HCT116 (cell line): ENCODE measurements at regions not wholly inside any gene's neighbourhood (a gene's known extent, or its start where the extent isn't known, plus 50 kb on each side); places are given as distances from the start of the nearest gene placed in this dataset.

Experiments used
- EZH2 ChIP-seq: fragments of 200-600 bp; sonication (generic); IDR thresholded peaks from 2 replicates; pipeline ENCODE4 v1.6.1; 2017; ENCODE audit warnings: antibody characterized with exemption, mixed run types
- POLR2A ChIP-seq: IDR thresholded peaks from 2 replicates; pipeline ENCODE4 v1.7.0; 2011; ENCODE audit warnings: borderline replicate concordance; ENCODE audit not compliant: insufficient read depth, insufficient read length; ENCODE audit errors: extremely low read depth
- POLR2AphosphoS5 ChIP-seq: IDR thresholded peaks from 2 replicates; pipeline ENCODE4 v1.6.1; 2011; ENCODE audit warnings: mild to moderate bottlenecking, low read depth, low read length, moderate library complexity
- TF ChIP-seq, protein P1 (sequence below): IDR thresholded peaks from 2 replicates; pipeline ENCODE4 v1.6.1; 2012; ENCODE audit warnings: low read depth
- TF ChIP-seq, protein P2 (sequence below), 3 experiments: fragments of 200-600 bp in 1 of 3; sonication (generic) in 1 of 3; IDR thresholded peaks in 2 of 3; conservative IDR thresholded peaks in 1 of 3; 2 replicates each; pipeline ENCODE4 v1.5.1; 2012 to 2017; ENCODE audit warnings: low read depth in 2 of 3, low read length in 2 of 3, antibody characterized with exemption in 1 of 3, borderline replicate concordance in 1 of 3, control low read depth in 1 of 3, mild to moderate bottlenecking in 1 of 3, mixed read lengths in 1 of 3, mixed run types in 1 of 3, moderate library complexity in 1 of 3; ENCODE audit not compliant: insufficient read depth in 1 of 3

DNA sequence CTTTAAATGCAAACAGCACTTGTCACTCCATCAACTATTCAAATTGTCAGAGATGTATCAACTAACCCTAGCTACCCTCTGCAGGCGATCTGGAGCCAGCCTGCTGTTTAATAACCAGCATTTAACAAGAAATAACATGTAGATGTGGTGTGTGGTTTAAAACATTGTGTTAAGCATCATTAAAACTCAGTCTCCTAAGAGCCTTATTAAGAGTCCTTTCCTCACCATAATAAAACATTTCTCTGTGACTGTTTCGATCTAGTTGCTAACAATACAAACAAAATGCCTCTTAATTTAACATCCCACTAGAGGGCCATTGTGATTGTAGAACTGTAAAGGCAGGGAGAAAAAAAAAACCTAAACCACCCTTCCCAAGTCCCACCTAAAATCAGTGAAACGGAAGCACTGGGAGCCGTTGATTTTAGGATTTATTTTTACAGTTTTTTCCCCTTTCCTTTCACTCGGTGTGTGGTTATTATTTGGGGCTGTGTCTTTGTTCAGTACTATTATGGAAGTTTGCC is 708.6 kb downstream of the C4orf33 start:
- TF ChIP-seq POLR2AphosphoS5: no peak
- TF ChIP-seq, protein P1, sequence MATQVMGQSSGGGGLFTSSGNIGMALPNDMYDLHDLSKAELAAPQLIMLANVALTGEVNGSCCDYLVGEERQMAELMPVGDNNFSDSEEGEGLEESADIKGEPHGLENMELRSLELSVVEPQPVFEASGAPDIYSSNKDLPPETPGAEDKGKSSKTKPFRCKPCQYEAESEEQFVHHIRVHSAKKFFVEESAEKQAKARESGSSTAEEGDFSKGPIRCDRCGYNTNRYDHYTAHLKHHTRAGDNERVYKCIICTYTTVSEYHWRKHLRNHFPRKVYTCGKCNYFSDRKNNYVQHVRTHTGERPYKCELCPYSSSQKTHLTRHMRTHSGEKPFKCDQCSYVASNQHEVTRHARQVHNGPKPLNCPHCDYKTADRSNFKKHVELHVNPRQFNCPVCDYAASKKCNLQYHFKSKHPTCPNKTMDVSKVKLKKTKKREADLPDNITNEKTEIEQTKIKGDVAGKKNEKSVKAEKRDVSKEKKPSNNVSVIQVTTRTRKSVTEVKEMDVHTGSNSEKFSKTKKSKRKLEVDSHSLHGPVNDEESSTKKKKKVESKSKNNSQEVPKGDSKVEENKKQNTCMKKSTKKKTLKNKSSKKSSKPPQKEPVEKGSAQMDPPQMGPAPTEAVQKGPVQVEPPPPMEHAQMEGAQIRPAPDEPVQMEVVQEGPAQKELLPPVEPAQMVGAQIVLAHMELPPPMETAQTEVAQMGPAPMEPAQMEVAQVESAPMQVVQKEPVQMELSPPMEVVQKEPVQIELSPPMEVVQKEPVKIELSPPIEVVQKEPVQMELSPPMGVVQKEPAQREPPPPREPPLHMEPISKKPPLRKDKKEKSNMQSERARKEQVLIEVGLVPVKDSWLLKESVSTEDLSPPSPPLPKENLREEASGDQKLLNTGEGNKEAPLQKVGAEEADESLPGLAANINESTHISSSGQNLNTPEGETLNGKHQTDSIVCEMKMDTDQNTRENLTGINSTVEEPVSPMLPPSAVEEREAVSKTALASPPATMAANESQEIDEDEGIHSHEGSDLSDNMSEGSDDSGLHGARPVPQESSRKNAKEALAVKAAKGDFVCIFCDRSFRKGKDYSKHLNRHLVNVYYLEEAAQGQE: no peak
- TF ChIP-seq, protein P2, sequence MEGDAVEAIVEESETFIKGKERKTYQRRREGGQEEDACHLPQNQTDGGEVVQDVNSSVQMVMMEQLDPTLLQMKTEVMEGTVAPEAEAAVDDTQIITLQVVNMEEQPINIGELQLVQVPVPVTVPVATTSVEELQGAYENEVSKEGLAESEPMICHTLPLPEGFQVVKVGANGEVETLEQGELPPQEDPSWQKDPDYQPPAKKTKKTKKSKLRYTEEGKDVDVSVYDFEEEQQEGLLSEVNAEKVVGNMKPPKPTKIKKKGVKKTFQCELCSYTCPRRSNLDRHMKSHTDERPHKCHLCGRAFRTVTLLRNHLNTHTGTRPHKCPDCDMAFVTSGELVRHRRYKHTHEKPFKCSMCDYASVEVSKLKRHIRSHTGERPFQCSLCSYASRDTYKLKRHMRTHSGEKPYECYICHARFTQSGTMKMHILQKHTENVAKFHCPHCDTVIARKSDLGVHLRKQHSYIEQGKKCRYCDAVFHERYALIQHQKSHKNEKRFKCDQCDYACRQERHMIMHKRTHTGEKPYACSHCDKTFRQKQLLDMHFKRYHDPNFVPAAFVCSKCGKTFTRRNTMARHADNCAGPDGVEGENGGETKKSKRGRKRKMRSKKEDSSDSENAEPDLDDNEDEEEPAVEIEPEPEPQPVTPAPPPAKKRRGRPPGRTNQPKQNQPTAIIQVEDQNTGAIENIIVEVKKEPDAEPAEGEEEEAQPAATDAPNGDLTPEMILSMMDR (IDR thresholded peaks at IDR 0.05 in 2 of 3, conservative IDR thresholded peaks at IDR 0.05 in 1 of 3; ENCODE audit: borderline replicate concordance in 1 of 3, insufficient read depth in 1 of 3, low read depth in 2 of 3, low read length in 2 of 3): no peak
- no peak for TF ChIP-seq POLR2A
- TF ChIP-seq EZH2: no peak
